ENCODE measurements at regions not wholly inside any gene's neighbourhood (a gene's known extent, or its start where the extent isn't known, plus 50 kb on each side); places are given as distances from the start of the nearest gene placed in this dataset.

- H3K4me2 ChIP-seq (ENCODE audit: insufficient read depth, low read length), result no peak overlapping the region
- no peak for FAIRE-seq
Measured at GRCh38 chr9:135022191-135022870, 65.1 kb upstream of the OLFM1 start.

More at GRCh38 chr9:135022191-135022870, 65.1 kb upstream of the OLFM1 start:
- Histone ChIP-seq H3K9ac (ENCODE audit: insufficient read depth in 1 of 2, low read depth in 2 of 2, low read length in 2 of 2) (no peak overlapping the region), H3K9me3 (replicated peaks; ENCODE audit: control insufficient read depth, insufficient read depth, low read depth, low read length) (no peaks in the 10 kb centered on the region), H3K79me2 (ENCODE audit: control insufficient read depth, insufficient read depth, low read length) (no peaks in the 10 kb centered on the region), H2AFZ (ENCODE audit: low read depth, low read length) (no peak overlapping the region), H3K36me3 (ENCODE audit: control insufficient read depth, insufficient read depth, low read length) (no peaks in the 10 kb centered on the region), H3K4me1 (replicated peaks in 1 of 2; ENCODE audit: control insufficient read depth in 2 of 2, insufficient read depth in 2 of 2, low read length in 2 of 2) (no peaks in the 10 kb centered on the region), H4K20me1 (replicated peaks; ENCODE audit: control insufficient read depth, insufficient read depth, low read length) (peaks cover 7% of the 10 kb centered on the region), H3K27ac (ENCODE audit: extremely low read depth, low read depth, low read length) (no peak overlapping the region), H3K9me1 (ENCODE audit: control insufficient read depth, insufficient read depth, low read length) (no peaks in the 10 kb centered on the region), H3K4me3 (no peak overlapping the region), H3K27me3 (ENCODE audit: control insufficient read depth in 2 of 2, insufficient read depth in 2 of 2, low read length in 2 of 2) (peaks cover 2 to 34% of the 10 kb centered on the region in 2 experiments; a peak in 3 of 5 replicates)
- BruUV-seq (replicated peaks), result no TSS peak
- ChIA-PET POLR2A (interaction anchor here (0.7 kb wide), 1 partner anchor 21 kb away, joined by 4 read pairs; no protein-coding TSS in a partner anchor), CTCF (ENCODE audit: low intra/inter-chr PET ratio) (no interaction called here)
- in situ Hi-C loops (cut with MboI), result no loop called here
- no peak for TF ChIP-seq ZNF445 (CRISPR knock-in tag; IDR thresholded peaks at IDR 0.05; ENCODE audit: low read depth)
- TF ChIP-seq CBFB (CRISPR knock-in tag; IDR thresholded peaks at IDR 0.05), result no peak
- TF ChIP-seq XRCC3 (IDR thresholded peaks at IDR 0.05), result no peak
- no peak for TF ChIP-seq HSF4 (CRISPR knock-in tag; IDR thresholded peaks at IDR 0.05; ENCODE audit: borderline replicate concordance)
- no peak for TF ChIP-seq HEY1 (CRISPR knock-in tag; IDR thresholded peaks at IDR 0.05; ENCODE audit: borderline replicate concordance)
- TF ChIP-seq ELK3 (CRISPR knock-in tag; IDR thresholded peaks at IDR 0.05), result no peak
- TF ChIP-seq ZNF398 (CRISPR knock-in tag; IDR thresholded peaks at IDR 0.05), result no peak
- TF ChIP-seq TCF7 (IDR thresholded peaks at IDR 0.05; ENCODE audit: borderline replicate concordance), result no peak
- no peak for TF ChIP-seq ATF2 (CRISPR knock-in tag; IDR thresholded peaks at IDR 0.05)
- no peak for TF ChIP-seq FOS (IDR thresholded peaks at IDR 0.05; ENCODE audit: extremely low read depth, insufficient read length)
- no peak for TF ChIP-seq TRIM24 (IDR thresholded peaks at IDR 0.05)
- TF ChIP-seq NKRF (IDR thresholded peaks at IDR 0.05; ENCODE audit: borderline replicate concordance), result no peak
- ATAC-seq (no peak), DNase-seq (ENCODE audit: extremely low read depth in 1 of 4, low spot score in 3 of 4) (no peak)
- WGBS (ENCODE audit: insufficient coverage, low coverage, missing lambda C conversion rate), result under 1% methylated on average over 18 of the region's 18 CpGs
- intact Hi-C loops (cut with micrococcal nuclease), result no loop called here
